ENCODE measurements at regions not wholly inside any gene's neighbourhood (a gene's known extent, or its start where the extent isn't known, plus 50 kb on each side); places are given as distances from the start of the nearest gene placed in this dataset.

- TF ChIP-seq YY1 (IDR thresholded peaks at IDR 0.05; ENCODE audit: insufficient read depth, insufficient read length) (no peak), SUZ12 (IDR thresholded peaks at IDR 0.05; ENCODE audit: extremely low read depth, insufficient read depth, insufficient read length) (no peak)
These were observed 77.3 kb upstream of the PTGFRN start for GRCh38 chr1:116832308-116832931.
